GM18505 (cell line): ENCODE measurements at regions not wholly inside any gene's neighbourhood (a gene's known extent, or its start where the extent isn't known, plus 50 kb on each side); places are given as distances from the start of the nearest gene placed in this dataset.

ENCODE experiments used
- ATAC-seq: cut with Tn5 transposase; IDR thresholded peaks from one replicate; pipeline ENCODE4 v1.9.1; 2021; ENCODE audit not compliant: unreplicated experiment
- POLR2A ChIP-seq: IDR thresholded peaks from 4 replicates; pipeline ENCODE4 v1.6.1; 2011; ENCODE audit warnings: borderline replicate concordance; ENCODE audit not compliant: insufficient read depth, insufficient read length; ENCODE audit errors: extremely low read depth

GRCh38 chr4:57496697-57497471, 386.7 kb upstream of the IGFBP7 start:
- TF ChIP-seq POLR2A, result no peak
- ATAC-seq, result no peak

- no peak for TF ChIP-seq POLR2A
- ATAC-seq, result no peak
Observed at GRCh38 chr4:57494821-57495220, 384.6 kb upstream of the IGFBP7 start.

- ATAC-seq, result no peak
- TF ChIP-seq POLR2A, result no peak
Observed at GRCh38 chr4:57492251-57492878, 382.2 kb upstream of the IGFBP7 start.

- TF ChIP-seq POLR2A, result no peak
- no peak for ATAC-seq
Observed at GRCh38 chr4:57491388-57491787, 381.2 kb upstream of the IGFBP7 start.

- no peak for TF ChIP-seq POLR2A
- no peak for ATAC-seq
Observed at GRCh38 chr4:57490520-57491255, 380.5 kb upstream of the IGFBP7 start.

GRCh38 chr4:57488366-57489162, 378.4 kb upstream of the IGFBP7 start:
- TF ChIP-seq POLR2A, result no peak
- ATAC-seq, result no peak

- TF ChIP-seq POLR2A, result no peak
- ATAC-seq, result no peak
Observed at GRCh38 chr4:57475424-57475823, 365.2 kb upstream of the IGFBP7 start.

- no peak for TF ChIP-seq POLR2A
- ATAC-seq, result no peak
Observed at GRCh38 chr4:57465321-57466056, 355.3 kb upstream of the IGFBP7 start.

GRCh38 chr4:57462843-57463242, 352.7 kb upstream of the IGFBP7 start:
- ATAC-seq, result no peak
- TF ChIP-seq POLR2A, result no peak

GRCh38 chr4:57460967-57461366, 350.8 kb upstream of the IGFBP7 start:
- TF ChIP-seq POLR2A, result no peak
- ATAC-seq, result no peak

GRCh38 chr4:57448901-57449300, 338.7 kb upstream of the IGFBP7 start:
- no peak for TF ChIP-seq POLR2A
- ATAC-seq, result no peak

- no peak for ATAC-seq
- no peak for TF ChIP-seq POLR2A
Observed at GRCh38 chr4:57448452-57448851, 338.3 kb upstream of the IGFBP7 start.
